HEK293T (cell line): ENCODE measurements at regions not wholly inside any gene's neighbourhood (a gene's known extent, or its start where the extent isn't known, plus 50 kb on each side); places are given as distances from the start of the nearest gene placed in this dataset.

Experiments
- CTCF ChIA-PET: fragments of 350-600 bp; formaldehyde crosslinking; extraction: SDS; loops from one replicate; lab custom pipeline; 2021; ENCODE audit warnings: antibody characterized with exemption, inconsistent platforms; lab: Yijun Ruan, JAX
- POLR2A ChIA-PET: fragments of 350-600 bp; formaldehyde crosslinking; extraction: SDS; loops from one replicate; lab custom pipeline; 2020; ENCODE audit warnings: antibody characterized with exemption, inconsistent platforms; lab: Yijun Ruan, JAX
- DNase-seq: peaks from one replicate; pipeline ENCODE4 v3.0.0; 2012; ENCODE audit warnings: mixed read lengths; ENCODE audit errors: extremely low spot score
- ARNT ChIP-seq: fragments of 450-650 bp; IDR thresholded peaks from 2 replicates; pipeline ENCODE4 v1.6.1; 2017; ENCODE audit warnings: mild to moderate bottlenecking
- BHLHE40 ChIP-seq: fragments of 450-650 bp; IDR thresholded peaks from 2 replicates; pipeline ENCODE4 v1.6.1; 2016; ENCODE audit warnings: mild to moderate bottlenecking, moderate library complexity, borderline replicate concordance
- CTBP1 ChIP-seq: fragments of 450-650 bp; IDR thresholded peaks from 2 replicates; pipeline ENCODE4 v1.6.1; 2016; ENCODE audit warnings: borderline replicate concordance
- ELF4 ChIP-seq: fragments of 450-650 bp; IDR thresholded peaks from 2 replicates; pipeline ENCODE4 v1.6.1; 2017; ENCODE audit warnings: antibody characterized with exemption
- FOXA1 ChIP-seq: fragments of 450-650 bp; IDR thresholded peaks from 2 replicates; pipeline ENCODE4 v1.6.1; 2016; ENCODE audit warnings: mild to moderate bottlenecking
- FOXK2 ChIP-seq: fragments of 450-650 bp; IDR thresholded peaks from 2 replicates; pipeline ENCODE4 v1.6.1; 2016; ENCODE audit warnings: mild to moderate bottlenecking
- FOXM1 ChIP-seq: fragments of 450-650 bp; IDR thresholded peaks from 2 replicates; pipeline ENCODE4 v1.6.1; 2017; ENCODE audit warnings: mild to moderate bottlenecking, borderline replicate concordance
- HDGF ChIP-seq: fragments of 450-650 bp; IDR thresholded peaks from 2 replicates; pipeline ENCODE4 v1.6.1; 2017; ENCODE audit warnings: antibody characterized with exemption, borderline replicate concordance
- L3MBTL2 ChIP-seq: fragments of 450-650 bp; conservative IDR thresholded peaks from 2 replicates; pipeline ENCODE4 v1.6.1; 2016; ENCODE audit warnings: mild to moderate bottlenecking
- LEF1 ChIP-seq: fragments of 450-650 bp; IDR thresholded peaks from 2 replicates; pipeline ENCODE4 v1.6.1; 2017; ENCODE audit warnings: mild to moderate bottlenecking, borderline replicate concordance
- NFRKB ChIP-seq: fragments of 450-650 bp; IDR thresholded peaks from 2 replicates; pipeline ENCODE4 v1.6.1; 2016; ENCODE audit warnings: mild to moderate bottlenecking, moderate library complexity
- PKNOX1 ChIP-seq: fragments of 450-650 bp; IDR thresholded peaks from 2 replicates; pipeline ENCODE4 v1.6.1; 2016
- SP1 ChIP-seq: fragments of 450-650 bp; IDR thresholded peaks from 2 replicates; pipeline ENCODE4 v1.6.1; 2017
- SUZ12 ChIP-seq: fragments of 450-650 bp; IDR thresholded peaks from 2 replicates; pipeline ENCODE4 v1.6.1; 2016; ENCODE audit warnings: mild to moderate bottlenecking
- TARDBP ChIP-seq: fragments of 450-650 bp; IDR thresholded peaks from 2 replicates; pipeline ENCODE4 v1.6.1; 2016
- ZNF384 ChIP-seq: fragments of 450-650 bp; IDR thresholded peaks from 2 replicates; pipeline ENCODE4 v1.6.1; 2016

- DNase-seq = no peak
- no peak for TF ChIP-seq CTBP1
- TF ChIP-seq PKNOX1 = no peak
- no peak for TF ChIP-seq BHLHE40
- no peak for TF ChIP-seq FOXM1
- TF ChIP-seq LEF1 = no peak
- TF ChIP-seq SUZ12 = no peak
- TF ChIP-seq L3MBTL2 = no peak
- TF ChIP-seq ZNF384 = no peak
- TF ChIP-seq HDGF = no peak
- no peak for TF ChIP-seq ELF4
- no peak for TF ChIP-seq FOXK2
- TF ChIP-seq SP1 = no peak
- ChIA-PET CTCF (interaction anchor here (1.2 kb wide), 1 partner anchor 20 kb away, joined by 3 read pairs; no protein-coding TSS in a partner anchor), POLR2A (no interaction called here)
Measured at GRCh38 chr15:47409600-47409999, 307.7 kb upstream of the SEMA6D start.

DNA sequence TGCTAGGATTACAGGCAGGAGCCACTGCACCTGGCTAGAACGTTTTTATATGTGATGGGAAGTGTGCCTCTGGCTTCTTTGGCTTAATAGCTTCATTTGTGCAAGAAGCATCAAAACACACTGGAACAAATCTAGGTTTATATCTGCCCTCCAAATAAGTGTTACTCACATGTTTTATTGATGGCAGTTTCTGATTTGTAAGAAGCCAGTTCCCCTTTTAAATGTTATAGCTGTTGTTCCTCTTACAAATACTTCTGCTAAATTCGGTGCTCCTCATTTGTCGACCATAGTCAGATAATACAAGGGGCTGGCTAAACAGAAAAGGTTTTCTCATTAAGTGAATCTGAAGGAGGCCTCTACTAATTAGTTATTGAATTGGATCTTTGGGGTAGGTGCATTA is 307.1 kb upstream of the SEMA6D start:
- ChIA-PET POLR2A (no interaction called here), CTCF (interaction anchor here (1.2 kb wide), 1 partner anchor 21 kb away, joined by 3 read pairs; no protein-coding TSS in a partner anchor)
- no peak for DNase-seq
- TF ChIP-seq FOXM1 = no peak
- no peak for TF ChIP-seq TARDBP
- TF ChIP-seq FOXA1 = no peak
- TF ChIP-seq SP1 = no peak
- no peak for TF ChIP-seq ARNT
- TF ChIP-seq HDGF = no peak
- TF ChIP-seq FOXK2 = no peak
- no peak for TF ChIP-seq BHLHE40
- no peak for TF ChIP-seq PKNOX1
- TF ChIP-seq ELF4 = no peak
- TF ChIP-seq LEF1 = no peak

GRCh38 chr15:47411733-47412132 is 305.6 kb upstream of the SEMA6D start:
- ChIA-PET CTCF (no interaction called here), POLR2A (no interaction called here)
- no peak for DNase-seq
- TF ChIP-seq HDGF = no peak
- TF ChIP-seq SUZ12 = no peak
- TF ChIP-seq ZNF384 = no peak
- no peak for TF ChIP-seq ARNT
- no peak for TF ChIP-seq TARDBP
- no peak for TF ChIP-seq SP1
- TF ChIP-seq L3MBTL2 = no peak
- TF ChIP-seq CTBP1 = no peak
- no peak for TF ChIP-seq FOXA1
- TF ChIP-seq FOXK2 = no peak
- TF ChIP-seq NFRKB = no peak
- no peak for TF ChIP-seq ELF4
- no peak for TF ChIP-seq BHLHE40
- no peak for TF ChIP-seq PKNOX1
- TF ChIP-seq LEF1 = no peak
- no peak for TF ChIP-seq FOXM1

GRCh38 chr15:47412136-47412535 is 305.2 kb upstream of the SEMA6D start:
- no peak for DNase-seq
- ChIA-PET POLR2A (no interaction called here), CTCF (no interaction called here)
- TF ChIP-seq PKNOX1 (no peak), NFRKB (no peak), FOXK2 (no peak)

GRCh38 chr15:47412802-47413201 is 304.5 kb upstream of the SEMA6D start:
- POLR2A ChIA-PET = no interaction called here
- DNase-seq = no peak
- TF ChIP-seq FOXK2 (no peak), CTBP1 (no peak), BHLHE40 (no peak), FOXA1 (no peak), NFRKB (no peak), LEF1 (no peak), ARNT (no peak), HDGF (no peak), SUZ12 (no peak), SP1 (no peak), ELF4 (no peak), ZNF384 (no peak), L3MBTL2 (no peak), PKNOX1 (no peak), TARDBP (no peak), FOXM1 (no peak)
- CTCF ChIA-PET = no interaction called here

DNA sequence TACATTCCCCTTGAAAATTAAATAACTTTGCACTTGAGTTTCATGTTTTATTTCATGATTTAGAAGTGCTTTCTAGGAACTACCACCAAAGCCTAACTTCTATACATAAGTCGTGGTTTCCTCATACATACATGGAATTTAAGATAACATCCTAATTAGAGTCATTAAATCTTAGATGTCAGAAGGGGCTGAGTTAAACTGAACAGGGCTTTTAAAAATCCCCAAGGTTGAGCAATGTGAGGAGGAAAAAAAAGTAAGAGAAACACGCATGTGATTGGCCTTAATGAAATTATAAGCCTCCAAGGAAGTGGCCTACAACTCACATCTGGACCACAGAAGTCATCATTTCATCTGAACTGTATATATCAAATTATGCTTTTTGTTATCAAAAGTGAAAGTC is 303.1 kb upstream of the SEMA6D start:
- DNase-seq = no peak
- ChIA-PET CTCF (no interaction called here), POLR2A (no interaction called here)
- TF ChIP-seq ZNF384 = no peak
- no peak for TF ChIP-seq FOXK2
- no peak for TF ChIP-seq ELF4
- no peak for TF ChIP-seq HDGF
- no peak for TF ChIP-seq FOXM1
- TF ChIP-seq L3MBTL2 = no peak
- TF ChIP-seq CTBP1 = no peak
- no peak for TF ChIP-seq SUZ12
- no peak for TF ChIP-seq LEF1
- TF ChIP-seq FOXA1 = no peak
- no peak for TF ChIP-seq BHLHE40
- TF ChIP-seq TARDBP = no peak
- no peak for TF ChIP-seq PKNOX1
- TF ChIP-seq NFRKB = no peak
- TF ChIP-seq ARNT = no peak
